Vagina (tissue), 2 donors: ENCODE measurements at regions not wholly inside any gene's neighbourhood (a gene's known extent, or its start where the extent isn't known, plus 50 kb on each side); places are given as distances from the start of the nearest gene placed in this dataset.

Experiments used
- POLR2A ChIP-seq, 2 donors: fragments of 450-650 bp; IDR thresholded peaks; one replicate each; pipeline ENCODE4 v1.6.1; 2017; ENCODE audit warnings: antibody characterized with exemption in 2 of 2, mild to moderate bottlenecking in 2 of 2, moderate library complexity in 2 of 2
- POLR2AphosphoS5 ChIP-seq, 2 donors: sonication (generic); formaldehyde crosslinking; IDR thresholded peaks; one replicate each; pipeline ENCODE4 v1.9.0; 2017; ENCODE audit warnings: antibody characterized with exemption in 2 of 2, mild to moderate bottlenecking in 2 of 2, low read depth in 1 of 2; ENCODE audit not compliant: insufficient read depth in 1 of 2
- TF ChIP-seq, protein P1 (sequence below), 3 experiments: fragments of 450-650 bp in 2 of 3; fragments of 200-600 bp in 1 of 3; sonication (generic) in 1 of 3; IDR thresholded peaks; one replicate each; pipeline ENCODE4 v1.5.1; 2017 to 2019; ENCODE audit warnings: antibody characterized with exemption in 3 of 3, mild to moderate bottlenecking in 2 of 3, moderate library complexity in 2 of 3

DNA sequence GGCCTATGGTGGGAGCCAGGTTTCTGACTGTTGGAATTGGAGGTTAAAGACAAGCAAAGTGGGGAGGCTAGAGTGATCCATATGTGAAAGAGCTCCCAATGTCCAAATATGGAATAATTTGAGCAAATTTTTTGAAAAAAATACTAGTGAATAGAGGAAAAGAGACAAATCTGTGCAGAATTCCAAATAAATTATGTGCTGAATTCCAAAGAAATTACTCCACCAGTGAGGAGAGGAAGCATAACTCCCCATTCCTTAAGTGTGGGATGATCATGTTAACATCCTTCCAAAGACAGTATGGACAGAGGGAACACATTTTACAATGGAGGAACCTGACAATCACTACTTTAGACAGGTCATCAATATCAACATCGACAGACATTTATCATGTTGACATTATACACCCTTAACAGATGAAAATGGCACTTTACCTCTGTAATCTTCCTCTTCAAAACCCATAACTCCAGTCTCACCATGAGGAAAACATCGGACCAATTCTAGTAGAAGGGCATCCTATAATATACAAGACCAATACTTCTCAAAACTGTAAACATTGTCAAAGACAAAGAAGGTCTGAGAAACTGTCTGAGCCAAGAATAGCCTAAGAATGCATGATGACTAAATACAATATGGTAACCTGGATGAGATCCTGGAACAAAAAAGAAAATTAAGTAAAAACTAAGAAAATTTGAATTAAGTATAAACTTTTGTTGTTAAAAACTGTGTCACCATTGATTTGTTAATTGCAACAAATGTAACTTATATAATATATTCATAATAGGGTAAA is 71.5 kb upstream of the RGS4 start:
- TF ChIP-seq, protein P1, sequence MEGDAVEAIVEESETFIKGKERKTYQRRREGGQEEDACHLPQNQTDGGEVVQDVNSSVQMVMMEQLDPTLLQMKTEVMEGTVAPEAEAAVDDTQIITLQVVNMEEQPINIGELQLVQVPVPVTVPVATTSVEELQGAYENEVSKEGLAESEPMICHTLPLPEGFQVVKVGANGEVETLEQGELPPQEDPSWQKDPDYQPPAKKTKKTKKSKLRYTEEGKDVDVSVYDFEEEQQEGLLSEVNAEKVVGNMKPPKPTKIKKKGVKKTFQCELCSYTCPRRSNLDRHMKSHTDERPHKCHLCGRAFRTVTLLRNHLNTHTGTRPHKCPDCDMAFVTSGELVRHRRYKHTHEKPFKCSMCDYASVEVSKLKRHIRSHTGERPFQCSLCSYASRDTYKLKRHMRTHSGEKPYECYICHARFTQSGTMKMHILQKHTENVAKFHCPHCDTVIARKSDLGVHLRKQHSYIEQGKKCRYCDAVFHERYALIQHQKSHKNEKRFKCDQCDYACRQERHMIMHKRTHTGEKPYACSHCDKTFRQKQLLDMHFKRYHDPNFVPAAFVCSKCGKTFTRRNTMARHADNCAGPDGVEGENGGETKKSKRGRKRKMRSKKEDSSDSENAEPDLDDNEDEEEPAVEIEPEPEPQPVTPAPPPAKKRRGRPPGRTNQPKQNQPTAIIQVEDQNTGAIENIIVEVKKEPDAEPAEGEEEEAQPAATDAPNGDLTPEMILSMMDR (IDR thresholded peaks at IDR 0.05), result no peak
- TF ChIP-seq POLR2AphosphoS5 (IDR thresholded peaks at IDR 0.05; ENCODE audit: insufficient read depth in 1 of 2, low read depth in 1 of 2) (no peak), POLR2A (IDR thresholded peaks at IDR 0.05) (no peak)
